ENCODE measurements at regions not wholly inside any gene's neighbourhood (a gene's known extent, or its start where the extent isn't known, plus 50 kb on each side); places are given as distances from the start of the nearest gene placed in this dataset.
"Not testable (repeated sequence)": the region's sequence is repeated elsewhere in the genome, so short reads cannot be mapped to it uniquely, and the experiment has no call there.

DNA sequence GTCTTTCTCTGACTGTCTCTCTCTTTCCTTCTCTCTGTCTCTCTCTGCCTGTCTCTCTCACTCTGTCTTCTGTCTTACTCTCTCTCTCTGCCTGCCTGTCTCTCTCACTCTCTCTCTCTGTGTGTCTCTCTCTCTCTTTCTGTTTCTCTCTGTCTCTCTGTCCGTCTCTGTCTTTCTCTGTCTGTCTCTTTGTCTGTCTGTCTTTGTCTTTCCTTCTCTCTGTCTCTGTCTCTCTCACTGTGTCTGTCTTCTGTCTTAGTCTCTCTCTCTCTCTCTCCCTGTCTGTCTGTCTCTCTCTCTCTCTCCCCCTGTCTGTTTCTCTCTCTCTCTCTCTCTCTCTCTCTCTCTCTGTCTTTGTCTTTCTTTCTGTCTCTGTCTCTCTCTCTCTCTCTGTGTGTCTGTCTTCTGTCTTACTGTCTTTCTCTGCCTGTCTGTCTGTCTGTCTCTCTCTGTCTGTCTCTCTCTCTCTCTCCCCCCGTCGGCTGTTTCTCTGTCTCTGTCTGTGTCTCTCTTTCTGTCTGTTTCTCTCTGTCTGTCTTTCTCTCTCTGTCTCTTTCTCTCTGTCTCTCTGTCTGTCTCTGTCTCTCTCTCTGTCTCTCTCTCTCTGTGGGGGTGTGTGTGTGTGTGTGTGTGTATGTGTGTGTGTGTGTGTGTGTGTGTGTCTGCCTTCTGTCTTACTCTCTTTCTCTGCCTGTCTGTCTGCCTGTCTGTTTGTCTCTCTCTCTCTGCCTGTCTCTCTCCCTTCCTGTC is 2056.8 kb upstream of the TPTE start:
- not testable (repeated sequence) for DNase-seq

- not testable (repeated sequence) for DNase-seq
Observed at GRCh38 chr21:8466642-8467041, 2054.7 kb upstream of the TPTE start.

Measured in activated CD4-positive, CD25-positive, alpha-beta regulatory T cell treated with anti-CD3 and anti-CD28 coated beads, Interleukin-2, amount 50 U/mL, for 72 hours (primary cell).